Right renal cortex interstitium (tissue), 3 donors: ENCODE measurements at regions not wholly inside any gene's neighbourhood (a gene's known extent, or its start where the extent isn't known, plus 50 kb on each side); places are given as distances from the start of the nearest gene placed in this dataset.

Experiments used
- DNase-seq, 3 donors: peaks; one replicate each; pipeline ENCODE4 v3.0.0-alpha.2; 2013; ENCODE audit warnings: low read depth in 3 of 3, low spot score in 2 of 3

DNA sequence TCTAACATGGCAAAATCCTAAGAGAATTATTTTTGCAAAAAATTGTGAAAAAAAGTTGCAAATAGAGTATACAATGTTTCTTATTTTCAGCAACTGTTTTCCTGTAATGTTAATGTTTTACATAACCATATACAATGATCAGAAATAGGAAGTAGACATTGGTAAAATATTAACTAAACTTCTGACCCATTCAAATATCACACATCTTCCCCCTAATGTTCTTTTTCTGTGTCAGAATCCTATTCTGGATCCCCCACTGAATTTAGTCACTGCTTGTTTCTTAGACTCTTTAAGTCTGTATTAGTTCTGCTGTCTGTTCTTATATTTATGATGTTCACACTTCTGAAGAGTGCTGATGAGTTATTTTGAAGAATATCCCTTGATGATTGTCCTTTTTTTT, 62.0 kb downstream of the HFE start:
- DNase-seq, result no peak

DNA sequence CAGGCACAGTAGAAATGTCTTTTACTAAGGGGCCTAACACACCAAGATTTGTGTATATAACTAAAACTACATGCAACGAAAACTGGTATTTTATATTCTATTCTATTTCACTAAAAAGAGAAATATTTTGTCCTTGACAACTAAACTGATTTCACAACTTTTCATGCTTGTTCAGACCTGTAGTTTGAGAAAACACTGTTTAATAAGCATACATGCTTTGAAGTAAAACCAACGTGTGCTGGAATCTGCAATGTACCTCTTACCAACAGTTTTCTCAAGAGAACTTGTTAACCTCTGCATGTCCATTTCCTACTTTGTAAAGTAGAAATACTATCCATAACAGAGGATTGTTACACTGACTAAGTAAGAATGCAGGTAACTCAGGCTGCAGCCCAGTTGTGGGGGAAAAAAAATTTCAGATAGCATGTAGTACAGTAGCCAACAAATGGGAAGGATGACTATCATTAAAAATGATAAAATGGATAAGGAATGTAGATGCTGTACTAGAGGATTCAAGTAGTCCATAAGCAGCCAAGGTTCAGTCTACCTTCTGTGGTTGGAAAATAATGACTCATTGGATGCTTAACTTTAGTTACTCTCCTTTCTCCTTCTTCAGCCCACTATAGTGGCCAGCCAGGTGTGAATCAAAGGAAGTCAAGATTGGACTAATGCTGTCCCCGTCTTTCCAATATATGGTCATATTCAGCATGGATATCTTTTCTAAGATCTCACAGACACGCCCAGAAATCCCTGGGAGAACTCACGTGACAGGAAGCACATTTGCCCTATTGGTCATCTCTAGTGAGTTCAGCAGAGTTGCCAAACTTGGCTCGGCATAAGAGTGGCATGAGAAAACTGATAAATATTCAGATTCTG, 65.2 kb downstream of the HFE start:
- DNase-seq, result no peak

DNA sequence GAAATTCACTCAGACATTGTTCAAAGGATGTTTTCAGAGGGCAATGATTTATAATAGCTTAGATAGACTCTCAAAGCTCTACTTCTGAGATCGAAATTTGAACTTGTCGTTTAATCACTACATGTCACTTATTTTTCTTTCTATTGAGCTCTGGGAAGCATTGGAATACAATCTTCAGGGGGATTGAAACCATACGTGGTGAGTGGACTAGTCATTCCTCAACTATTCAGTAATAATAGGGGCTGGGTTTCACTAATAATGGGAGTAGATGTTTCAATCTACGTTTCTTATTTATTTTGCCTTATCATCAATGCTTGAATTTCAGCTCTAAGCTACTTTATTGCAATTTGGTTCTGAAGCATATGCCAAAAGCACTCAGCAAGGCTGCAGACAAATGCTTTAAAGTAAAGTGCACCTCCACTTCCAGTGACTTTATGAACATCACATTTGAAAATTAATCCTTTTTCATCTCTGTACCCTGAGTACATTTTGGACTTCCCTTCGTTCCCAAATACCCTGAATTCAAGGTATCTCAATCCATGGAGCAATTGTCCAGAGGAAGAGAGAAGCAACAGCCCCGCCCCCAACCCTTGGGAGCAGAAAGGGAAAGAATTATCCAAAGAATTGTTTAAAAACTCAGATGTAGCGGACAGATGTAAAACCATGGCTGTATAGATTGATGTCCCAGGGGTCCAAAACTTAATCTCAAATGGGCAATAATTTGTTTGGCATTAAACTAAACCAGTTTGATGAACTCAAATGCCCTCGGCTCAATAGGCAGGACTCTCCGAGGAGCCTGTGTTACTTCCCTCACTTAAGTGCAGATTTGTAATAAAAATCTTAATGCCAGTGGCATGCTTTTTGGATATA, 68.1 kb downstream of the HFE start:
- DNase-seq, result peak in 2 of 3 donors; percentile 47 to 57

DNA sequence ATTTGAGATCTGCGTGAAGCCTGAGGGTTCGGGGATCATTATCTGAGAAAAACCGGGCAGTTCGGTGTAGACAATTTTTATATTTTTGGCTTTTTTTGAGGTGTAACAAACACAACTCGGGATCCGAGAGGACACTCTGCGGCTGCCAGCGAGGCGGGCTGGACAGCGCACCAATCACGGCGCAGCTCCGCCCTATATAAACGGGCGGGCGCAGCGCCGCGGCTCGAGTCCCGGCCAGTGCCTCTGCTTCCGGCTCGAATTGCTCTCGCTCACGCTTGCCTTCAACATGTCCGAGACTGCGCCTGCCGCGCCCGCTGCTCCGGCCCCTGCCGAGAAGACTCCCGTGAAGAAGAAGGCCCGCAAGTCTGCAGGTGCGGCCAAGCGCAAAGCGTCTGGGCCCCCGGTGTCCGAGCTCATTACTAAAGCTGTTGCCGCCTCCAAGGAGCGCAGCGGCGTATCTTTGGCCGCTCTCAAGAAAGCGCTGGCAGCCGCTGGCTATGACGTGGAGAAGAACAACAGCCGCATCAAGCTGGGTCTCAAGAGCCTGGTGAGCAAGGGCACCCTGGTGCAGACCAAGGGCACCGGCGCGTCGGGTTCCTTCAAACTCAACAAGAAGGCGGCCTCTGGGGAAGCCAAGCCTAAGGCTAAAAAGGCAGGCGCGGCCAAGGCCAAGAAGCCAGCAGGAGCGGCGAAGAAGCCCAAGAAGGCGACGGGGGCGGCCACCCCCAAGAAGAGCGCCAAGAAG, 69.0 kb downstream of the HFE start:
- peak; percentile 88 to 94 (median 88) for DNase-seq

DNA sequence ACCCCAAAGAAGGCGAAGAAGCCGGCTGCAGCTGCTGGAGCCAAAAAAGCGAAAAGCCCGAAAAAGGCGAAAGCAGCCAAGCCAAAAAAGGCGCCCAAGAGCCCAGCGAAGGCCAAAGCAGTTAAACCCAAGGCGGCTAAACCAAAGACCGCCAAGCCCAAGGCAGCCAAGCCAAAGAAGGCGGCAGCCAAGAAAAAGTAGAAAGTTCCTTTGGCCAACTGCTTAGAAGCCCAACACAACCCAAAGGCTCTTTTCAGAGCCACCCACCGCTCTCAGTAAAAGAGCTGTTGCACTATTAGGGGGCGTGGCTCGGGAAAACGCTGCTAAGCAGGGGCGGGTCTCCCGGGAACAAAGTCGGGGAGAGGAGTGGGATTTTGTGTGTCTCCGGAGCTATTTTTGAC, 69.6 kb downstream of the HFE start:
- DNase-seq, result peak in 2 of 3 donors; percentile 25 to 57

DNA sequence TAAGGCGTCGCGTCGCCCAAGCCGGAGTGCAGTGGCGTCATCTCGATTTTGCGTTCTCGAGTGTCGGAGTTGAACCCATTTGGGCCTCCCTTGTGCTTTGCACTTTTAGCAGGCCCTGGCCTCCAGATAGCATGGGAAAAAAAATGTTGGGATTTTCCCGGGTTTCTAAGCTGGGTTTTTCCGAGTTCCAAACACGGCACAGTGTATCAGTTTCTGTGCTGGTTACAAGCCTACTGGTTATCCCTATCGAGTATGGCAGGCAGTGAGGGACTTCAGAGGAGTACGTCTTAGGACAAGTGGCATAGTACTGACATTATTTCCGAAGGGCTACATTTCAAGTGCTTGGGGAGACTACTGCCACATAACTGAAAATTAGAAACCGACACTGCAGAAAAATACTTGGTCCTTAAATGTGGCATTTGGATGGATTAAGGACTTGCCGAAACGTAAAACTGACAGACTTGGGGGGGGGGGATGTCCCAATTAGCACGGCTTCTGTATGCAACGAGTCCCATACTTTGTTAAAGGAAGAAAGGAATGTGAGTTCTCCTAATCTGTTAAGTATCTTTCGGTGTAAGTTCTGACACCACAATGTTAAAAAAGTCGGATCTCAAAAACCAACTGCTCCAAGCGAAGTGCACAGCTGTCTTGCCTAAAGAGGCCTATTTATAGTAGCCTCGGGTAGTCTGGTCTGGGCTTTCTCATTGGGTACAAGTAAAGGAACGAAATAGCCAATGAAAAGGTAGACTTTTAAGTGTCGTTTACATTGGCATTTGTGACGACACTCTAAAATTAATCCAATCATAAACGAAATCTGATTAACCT, 70.2 kb downstream of the HFE start:
- peak; percentile 97 to 99 (median 97) for DNase-seq

DNA sequence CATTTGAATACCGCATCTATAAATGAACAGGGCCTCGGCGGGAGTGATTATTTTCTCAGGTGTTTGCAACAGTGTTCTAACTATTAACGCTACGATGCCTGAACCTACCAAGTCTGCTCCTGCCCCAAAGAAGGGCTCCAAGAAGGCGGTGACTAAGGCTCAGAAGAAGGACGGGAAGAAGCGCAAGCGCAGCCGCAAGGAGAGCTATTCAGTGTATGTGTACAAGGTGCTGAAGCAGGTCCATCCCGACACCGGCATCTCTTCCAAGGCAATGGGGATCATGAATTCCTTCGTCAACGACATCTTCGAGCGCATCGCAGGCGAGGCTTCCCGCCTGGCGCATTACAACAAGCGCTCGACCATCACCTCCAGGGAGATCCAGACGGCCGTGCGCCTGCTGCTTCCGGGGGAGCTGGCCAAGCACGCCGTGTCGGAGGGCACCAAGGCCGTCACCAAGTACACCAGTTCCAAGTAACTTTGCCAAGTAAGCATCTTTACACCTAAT, 70.9 kb downstream of the HFE start:
- DNase-seq, result no peak

DNA sequence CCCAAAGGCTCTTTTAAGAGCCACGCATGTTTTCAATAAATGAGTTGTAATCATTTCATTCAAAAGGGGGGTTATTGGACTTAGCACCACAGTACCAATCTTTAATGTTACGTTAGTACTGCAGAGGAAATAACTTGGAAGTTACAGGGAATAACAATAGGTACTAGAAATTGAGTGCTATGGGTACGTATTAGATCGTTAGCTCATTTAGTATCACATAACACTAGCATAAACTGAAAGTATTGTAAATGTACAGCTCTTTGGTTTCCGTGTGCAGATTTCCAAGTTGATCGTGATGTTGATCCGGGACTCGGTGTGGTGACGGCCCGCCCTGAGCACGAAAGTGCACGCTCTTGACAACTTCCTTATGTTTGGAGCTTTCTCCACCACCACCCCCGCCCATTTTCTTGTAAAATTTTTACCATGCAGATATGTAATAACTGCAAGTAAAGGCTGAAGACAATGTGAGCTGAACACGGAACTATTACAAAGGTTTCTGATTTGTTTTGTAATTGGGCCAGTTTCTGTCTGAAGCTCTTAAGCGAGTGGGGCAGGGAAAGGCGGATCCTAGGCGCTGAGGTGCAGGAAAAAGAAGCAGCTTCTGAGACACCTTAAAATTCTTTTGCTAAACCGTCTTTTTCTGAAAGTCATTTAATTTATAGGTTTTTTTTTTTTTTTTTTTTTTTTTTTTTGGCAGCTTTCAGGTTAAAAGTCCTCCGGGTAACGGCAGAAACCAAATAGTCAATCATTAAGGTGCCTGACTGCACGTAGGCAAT, 71.5 kb downstream of the HFE start:
- peak; percentile 55 to 80 (median 59) for DNase-seq

DNA sequence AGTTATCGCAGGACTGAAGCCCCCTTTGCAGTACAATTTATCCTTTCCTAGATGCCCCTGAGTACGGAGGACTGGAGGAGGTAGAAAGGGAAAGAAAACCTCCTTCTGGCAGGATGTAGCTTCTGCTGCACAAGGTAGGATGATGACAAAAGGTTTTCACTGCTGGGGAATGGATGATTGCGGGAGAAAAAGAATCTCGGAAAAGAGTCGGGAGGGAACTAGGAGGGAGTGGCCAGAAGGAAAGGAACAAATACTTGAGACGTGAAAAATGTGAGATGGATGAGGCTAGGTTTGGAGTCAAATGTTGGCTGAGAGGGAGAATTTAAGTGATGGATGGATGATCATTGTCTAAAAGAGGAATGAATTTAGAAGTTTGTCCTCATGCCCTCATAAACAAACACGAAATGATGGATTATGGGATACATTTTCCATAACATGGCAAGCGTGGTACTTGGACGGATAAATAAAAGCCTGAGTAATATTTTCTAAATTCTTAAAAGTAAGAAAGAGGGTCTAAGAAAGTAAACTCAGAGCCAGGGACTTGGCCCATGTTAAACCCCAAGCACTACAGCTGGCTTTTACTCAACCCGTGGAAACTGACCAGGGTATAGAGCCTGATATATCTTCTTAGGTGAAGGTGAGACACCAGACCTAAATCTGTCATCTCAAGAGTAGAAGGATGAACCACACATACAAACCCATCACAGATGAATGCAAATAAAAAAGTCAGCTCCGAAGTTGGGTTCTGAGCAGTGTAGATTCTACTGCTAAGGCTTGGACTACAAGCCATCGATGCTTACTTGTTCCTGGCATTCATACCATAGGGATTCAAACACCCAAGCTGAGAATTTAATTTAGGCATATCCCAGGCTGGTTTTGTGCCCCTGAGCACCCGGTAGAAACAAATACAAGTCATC, 72.4 kb downstream of the HFE start:
- peak in 2 of 3 donors; percentile 62 to 65 for DNase-seq

DNA sequence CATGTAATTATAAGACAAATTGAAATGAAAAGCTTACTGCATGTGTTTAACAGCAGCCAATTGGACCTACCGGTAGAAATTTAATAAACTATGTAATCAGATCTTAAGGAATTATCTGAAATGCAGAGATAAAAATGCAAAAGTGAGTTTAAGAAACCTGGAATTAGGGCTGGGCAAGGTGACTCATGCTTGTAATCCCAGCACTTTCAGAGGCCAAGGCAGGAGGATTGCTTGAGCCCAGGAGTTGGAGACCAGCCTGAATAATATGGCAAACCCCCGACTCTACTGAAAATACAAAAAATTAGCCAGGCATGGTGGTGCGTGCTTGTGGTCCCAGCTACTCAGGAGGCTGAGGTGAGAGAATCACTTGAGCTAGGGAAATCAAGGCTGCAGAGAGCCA, 74.1 kb downstream of the HFE start:
- no peak for DNase-seq

DNA sequence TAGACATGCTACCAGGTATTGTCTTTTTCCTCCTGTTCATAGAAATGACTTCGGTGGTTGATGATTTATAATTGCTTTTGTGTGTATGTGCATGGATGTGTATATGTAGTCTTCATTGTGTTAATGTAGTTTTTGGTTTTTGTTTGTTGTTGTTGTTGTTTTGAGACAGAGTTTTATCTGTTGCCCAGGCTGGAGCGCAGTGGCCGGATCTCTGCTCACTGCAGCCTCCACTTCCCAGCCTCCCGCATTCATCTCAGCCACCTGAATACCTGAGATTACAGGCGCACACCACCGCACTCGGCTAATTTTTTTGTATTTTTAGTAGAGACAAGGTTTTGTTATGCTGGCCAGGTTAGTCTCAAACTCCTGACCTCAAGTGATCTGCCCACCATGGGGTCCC, 75.2 kb downstream of the HFE start:
- no peak for DNase-seq

DNA sequence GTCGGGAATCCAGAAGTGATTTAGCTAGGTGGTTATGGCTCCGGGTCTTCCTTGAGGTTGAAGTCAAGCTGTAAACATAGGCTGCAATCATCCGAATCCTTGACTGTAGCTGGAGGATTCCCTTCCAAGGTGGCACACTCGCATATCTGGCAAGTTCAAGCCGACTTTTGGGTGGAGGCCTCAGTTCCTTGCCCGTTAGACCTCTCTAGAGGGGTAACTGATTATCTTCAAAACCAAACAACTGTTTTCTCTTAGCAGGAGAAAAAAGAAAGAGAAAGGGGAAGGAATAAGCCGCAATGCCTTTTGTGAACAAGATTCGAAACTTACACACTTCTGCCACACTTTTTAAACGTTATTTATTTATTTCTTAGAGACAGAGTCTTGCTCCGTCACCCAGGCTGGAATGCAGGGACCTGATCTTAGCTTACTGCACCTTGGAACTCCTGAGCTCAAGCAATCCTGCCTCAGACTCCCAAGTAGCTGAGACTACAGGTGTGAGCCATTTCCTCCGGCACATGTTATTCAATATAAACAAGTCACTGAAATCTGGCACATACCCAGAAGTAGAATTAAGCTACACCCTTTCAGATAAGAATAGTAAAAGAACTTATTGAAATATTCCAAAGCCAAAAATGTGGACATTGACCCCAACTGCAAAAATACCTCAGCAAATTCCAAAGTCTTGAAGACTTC, 76.3 kb downstream of the HFE start:
- no peak for DNase-seq

DNA sequence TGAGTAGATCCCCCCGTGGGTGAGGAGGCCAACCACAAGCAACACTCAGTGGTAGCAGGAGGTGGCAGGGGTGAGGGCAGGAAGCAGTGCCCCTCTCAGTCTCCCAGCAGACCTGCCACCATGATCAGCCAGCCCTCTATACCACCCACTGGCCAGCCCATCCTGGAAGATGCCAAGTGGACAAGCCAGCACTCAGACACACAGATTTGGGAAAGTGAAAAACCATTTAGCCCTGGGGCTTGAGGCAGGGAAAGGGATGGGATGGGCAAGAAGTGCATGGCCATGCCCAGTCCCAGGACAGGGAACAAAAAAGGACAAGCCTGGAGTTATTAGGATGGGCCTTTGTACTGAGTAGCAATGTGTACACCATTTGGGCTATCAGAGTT, 76.9 kb downstream of the HFE start:
- no peak for DNase-seq

DNA sequence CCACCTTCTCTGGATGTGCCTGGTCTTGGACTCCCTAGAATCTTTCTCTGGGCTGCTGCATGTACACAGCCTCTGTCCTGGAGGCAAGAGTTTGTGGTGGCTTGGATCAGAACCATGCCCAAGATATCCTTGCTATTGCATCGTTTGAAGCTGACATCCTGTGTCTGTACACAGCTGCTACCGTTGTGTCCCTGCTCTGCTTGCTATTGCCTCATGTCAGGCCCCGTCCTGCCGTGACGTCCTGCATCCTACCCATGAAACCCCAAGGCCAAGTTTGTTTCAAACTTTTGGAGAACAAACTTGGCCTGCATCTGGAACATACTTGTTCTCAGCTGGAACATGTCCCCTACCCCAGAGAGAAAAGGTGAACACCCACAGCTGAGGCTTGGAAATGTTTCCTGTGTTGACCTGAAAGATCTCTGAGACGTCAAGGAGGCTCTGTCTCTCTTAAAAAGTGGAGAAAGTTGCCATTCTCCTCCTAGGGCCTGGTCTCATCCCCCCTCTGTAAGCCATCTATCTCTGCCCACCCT, 78.1 kb downstream of the HFE start:
- no peak for DNase-seq

DNA sequence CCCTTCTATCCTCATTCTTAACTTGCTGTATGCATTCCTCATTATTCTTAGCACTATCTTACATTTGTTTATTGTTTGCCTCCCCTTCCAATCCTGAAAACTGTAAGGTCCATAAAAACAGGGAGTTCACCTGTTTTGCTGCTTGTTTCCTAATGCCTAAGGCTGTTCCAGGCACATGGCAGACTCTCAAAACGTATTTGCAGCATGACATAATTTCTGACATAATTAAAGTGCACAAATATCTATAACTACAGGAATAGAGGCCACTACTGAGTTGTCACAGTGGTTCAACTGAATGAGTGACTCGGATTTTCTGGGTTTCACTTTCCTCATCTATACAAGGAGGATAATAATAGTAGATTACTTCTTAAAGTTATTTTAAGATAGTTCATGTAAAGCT, 83.0 kb downstream of the HFE start:
- no peak for DNase-seq

DNA sequence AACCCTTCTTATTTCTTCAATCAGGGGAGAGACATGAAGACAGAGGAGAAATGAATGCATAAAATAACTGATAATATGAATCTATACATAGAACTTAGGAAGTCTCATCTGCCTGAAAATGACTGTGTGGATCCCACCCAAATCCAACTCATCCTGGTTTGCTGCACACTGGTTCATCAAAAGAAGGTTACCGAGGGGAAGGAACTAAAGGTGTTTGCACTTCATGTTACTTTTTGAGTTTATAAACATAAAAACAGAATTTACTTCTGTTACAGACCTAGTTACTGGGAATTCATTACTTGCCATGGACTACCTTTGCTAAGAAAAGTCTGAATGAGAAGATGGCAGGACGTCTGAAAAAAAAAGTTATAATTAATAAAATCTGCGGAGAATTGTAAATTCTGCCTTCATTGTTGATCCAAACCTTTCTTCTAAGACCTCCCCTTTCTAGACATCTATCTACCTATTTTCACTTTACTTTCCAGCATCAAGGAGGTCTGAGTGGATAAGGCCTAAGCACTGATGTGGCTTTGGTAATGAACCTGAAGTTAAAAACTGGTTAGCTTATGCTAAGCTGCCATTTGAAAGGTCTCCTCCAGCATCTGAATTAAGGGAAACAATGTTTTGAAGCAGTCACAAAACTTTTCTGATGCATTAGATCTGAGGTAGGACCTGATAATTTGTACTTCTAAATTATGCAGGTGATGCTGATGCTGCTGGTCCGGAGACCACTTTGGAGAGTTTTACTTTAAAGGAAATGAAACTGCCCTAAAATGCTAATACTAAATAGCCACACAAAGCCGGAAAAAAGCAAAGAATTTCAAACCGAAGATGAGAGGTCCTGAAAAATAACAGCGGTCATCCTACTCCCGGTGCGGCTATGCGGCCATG, 84.0 kb downstream of the HFE start:
- no peak for DNase-seq
